GM10266 (cell line): ENCODE measurements at regions not wholly inside any gene's neighbourhood (a gene's known extent, or its start where the extent isn't known, plus 50 kb on each side); places are given as distances from the start of the nearest gene placed in this dataset.
"Not testable (repeated sequence)": the region's sequence is repeated elsewhere in the genome, so short reads cannot be mapped to it uniquely, and the experiment has no call there.

ENCODE experiments used
- DNase-seq: peaks from one replicate; pipeline ENCODE4 v3.0.0; 2012; ENCODE audit errors: extremely low spot score
- TF ChIP-seq, protein P1 (sequence below): IDR thresholded peaks from 2 replicates; pipeline ENCODE4 v1.5.1; 2012; ENCODE audit warnings: mild to moderate bottlenecking, low read depth; ENCODE audit not compliant: control insufficient read depth, insufficient read depth; ENCODE audit errors: missing control alignments

DNA sequence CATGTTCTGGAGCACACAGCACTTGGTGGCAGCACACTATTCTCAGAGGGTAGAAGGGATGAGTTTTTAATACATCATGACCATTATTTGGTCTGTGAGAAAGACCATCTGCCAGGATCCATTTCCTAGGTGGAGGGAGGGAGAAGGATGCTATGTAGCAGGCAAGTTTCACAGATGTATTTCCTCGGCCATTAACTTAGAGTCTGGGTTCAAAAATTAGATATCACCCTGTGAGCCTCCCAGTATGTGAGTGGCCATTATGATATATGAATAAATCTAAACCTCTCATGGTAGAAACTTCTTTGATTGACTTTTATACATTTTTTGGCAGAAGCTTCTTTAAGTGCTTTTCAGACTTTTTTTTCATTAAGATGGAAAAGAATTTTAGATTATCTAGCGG lies 133.9 kb downstream of the SREK1 start:
- no peak for DNase-seq
- TF ChIP-seq, protein P1, sequence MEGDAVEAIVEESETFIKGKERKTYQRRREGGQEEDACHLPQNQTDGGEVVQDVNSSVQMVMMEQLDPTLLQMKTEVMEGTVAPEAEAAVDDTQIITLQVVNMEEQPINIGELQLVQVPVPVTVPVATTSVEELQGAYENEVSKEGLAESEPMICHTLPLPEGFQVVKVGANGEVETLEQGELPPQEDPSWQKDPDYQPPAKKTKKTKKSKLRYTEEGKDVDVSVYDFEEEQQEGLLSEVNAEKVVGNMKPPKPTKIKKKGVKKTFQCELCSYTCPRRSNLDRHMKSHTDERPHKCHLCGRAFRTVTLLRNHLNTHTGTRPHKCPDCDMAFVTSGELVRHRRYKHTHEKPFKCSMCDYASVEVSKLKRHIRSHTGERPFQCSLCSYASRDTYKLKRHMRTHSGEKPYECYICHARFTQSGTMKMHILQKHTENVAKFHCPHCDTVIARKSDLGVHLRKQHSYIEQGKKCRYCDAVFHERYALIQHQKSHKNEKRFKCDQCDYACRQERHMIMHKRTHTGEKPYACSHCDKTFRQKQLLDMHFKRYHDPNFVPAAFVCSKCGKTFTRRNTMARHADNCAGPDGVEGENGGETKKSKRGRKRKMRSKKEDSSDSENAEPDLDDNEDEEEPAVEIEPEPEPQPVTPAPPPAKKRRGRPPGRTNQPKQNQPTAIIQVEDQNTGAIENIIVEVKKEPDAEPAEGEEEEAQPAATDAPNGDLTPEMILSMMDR: no peak

DNA sequence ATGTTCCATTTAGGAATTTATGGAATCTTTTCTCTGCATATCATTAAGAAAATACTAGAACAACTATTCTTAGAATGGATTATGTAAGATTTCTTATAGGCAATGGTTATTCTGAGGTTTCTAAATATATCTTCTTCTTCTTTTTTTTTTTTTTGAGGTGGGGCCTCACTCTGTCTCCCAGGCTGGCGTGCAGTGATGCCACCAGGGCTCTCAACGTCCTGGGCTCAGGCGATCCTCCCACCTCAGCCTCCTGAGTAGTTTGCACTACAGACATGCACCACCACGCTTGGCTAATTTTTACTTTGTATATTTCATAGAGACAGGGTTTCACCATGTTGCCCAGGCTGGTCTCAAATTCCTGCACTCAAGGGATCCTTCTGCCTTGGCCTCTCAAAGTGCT lies 137.2 kb downstream of the SREK1 start:
- DNase-seq: no peak
- TF ChIP-seq, protein P1: no peak

DNA sequence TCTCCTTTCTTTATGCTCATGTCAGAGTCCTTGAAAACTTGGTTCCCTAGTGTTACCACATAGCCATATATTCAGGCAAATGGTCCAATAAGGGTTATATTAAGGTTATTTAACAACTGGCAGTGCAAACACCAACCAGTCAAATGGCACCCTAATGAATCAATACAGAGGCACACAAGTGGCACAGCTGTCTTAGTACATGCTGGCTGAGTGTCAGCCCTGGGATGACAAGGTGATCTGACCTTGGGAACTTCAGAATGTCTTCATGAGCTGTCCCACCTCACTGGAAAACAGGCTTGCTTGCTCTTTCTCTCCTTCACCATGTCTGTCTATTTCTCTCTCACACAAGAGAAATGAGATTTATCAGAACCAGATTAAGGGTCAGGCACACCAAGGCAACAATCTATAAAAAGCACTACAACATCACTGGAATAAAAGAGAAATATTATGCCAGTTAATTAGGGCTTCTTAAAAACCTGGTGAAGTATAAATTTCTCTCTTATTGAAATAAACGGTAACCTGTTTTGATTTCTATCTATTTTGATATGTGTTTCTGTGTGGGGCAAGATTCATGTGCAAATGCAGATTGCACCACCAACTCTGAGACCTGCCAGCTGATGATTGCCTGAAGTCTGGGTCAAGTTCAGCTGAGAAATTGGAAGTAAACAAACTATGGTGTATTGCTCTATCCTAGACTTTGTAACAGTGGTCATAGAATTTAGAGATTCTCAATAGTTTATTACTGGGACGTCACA lies 140.7 kb downstream of the SREK1 start:
- DNase-seq: no peak
- TF ChIP-seq, protein P1: no peak

DNA sequence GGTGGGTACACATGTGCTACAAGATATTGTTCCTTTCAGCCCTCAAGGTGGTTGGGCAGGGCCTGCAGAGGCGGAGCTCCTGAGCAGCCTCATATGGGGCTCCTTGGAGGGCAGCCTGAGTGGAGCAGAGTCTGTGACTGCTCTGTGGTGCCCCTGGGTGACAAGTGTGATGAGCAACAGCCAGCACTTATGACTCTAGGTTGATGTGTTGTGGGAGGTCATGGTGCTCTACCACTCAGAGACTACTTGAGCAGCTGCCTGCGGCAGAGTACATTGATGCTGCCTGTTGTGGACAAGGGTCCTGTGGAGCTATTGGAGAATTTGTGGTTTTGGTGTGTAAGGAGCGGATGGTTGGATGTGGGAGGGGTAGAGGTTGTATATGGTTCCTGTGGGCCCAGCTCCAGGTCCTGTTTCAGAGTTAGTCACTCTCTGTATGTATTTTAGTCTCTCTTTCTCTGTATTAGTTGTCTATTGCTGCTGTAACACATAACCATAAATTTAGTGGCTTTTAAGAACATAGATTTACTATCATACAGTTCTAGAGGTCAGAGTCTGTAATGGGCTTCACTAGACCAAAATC lies 141.3 kb downstream of the SREK1 start:
- TF ChIP-seq, protein P1: no peak
- no peak for DNase-seq

DNA sequence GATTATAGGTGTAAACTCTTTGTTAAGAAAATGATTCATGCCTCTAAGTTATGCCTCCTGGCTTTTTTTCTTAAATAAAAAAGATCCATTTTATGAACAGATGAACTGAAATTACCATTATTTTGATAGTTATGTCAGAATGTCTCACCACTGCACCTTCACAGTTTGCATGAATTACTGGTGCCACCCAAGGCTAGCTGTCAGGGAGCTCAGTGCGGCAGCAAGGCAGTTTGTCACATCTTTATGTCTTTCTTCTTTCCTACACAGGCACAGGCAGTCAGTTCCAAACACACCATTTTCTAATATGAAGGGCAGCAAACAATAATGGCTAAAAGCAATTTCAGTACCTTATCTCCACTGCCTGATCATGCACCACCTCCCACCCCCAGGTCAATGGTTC lies 147.7 kb downstream of the SREK1 start:
- DNase-seq: no peak
- TF ChIP-seq, protein P1: no peak

DNA sequence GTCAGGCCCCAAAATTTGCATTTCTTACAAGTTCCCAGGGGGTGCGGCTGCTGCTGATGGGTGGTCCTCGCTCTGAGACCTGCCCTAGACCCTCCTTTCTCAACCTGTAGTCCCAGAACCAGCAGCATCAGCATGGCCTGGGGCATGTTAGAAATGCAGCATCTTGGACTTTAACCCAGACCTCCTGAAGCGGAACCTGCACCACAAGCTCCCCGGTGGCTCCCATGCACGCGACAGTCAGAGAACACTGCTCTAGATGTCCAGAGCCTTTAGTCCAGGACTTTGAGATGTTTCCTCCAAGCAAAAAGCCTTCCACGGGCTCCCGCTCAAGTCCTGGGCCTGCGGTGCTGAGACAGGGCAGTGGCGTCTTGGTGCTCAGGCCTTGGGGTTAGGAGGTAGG lies 149.8 kb downstream of the SREK1 start:
- DNase-seq: not testable (repeated sequence)

DNA sequence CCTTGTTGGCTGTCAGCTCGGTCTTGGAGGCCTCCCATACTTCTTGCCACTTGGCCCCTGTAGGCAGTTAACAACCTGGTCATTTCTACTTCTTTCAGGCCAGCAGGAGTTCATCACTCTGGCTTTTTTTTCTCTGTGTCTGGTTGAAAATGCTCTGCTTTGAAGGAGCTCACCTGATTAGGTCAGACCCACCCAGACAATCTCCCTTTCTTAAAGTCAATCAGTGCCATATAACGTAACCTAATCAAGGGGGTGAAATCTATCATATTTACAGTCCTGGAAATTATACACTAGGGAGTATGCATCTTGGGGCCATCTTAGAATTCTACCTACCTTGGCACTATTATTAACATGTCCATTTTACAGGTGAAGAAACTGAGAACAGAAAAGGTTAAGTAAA lies 155.4 kb downstream of the SREK1 start:
- DNase-seq: no peak
- TF ChIP-seq, protein P1: no peak
